PC-3 (cell line): ENCODE measurements at regions not wholly inside any gene's neighbourhood (a gene's known extent, or its start where the extent isn't known, plus 50 kb on each side); places are given as distances from the start of the nearest gene placed in this dataset.

Source experiments
- EZH2 ChIP-seq: fragments of 300-600 bp; sonication (generic); IDR thresholded peaks from one replicate; pipeline ENCODE4 v1.6.1; 2017; ENCODE audit warnings: antibody characterized with exemption, mild to moderate bottlenecking, low read length; ENCODE audit not compliant: unreplicated experiment
- EZH2phosphoT487 ChIP-seq: fragments of 300-600 bp; sonication (generic); IDR thresholded peaks from 2 replicates; pipeline ENCODE4 v1.6.1; 2018; ENCODE audit warnings: mild to moderate bottlenecking, antibody characterized with exemption, low read length, borderline replicate concordance

GRCh38 chr4:27234306-27234899 is 373.8 kb downstream of the STIM2 start:
- TF ChIP-seq EZH2 (no peak), EZH2phosphoT487 (no peak)
